A172 (cell line): ENCODE measurements at regions not wholly inside any gene's neighbourhood (a gene's known extent, or its start where the extent isn't known, plus 50 kb on each side); places are given as distances from the start of the nearest gene placed in this dataset.
"Not testable (repeated sequence)": the region's sequence is repeated elsewhere in the genome, so short reads cannot be mapped to it uniquely, and the experiment has no call there.

ENCODE experiments used
- DNase-seq: peaks from one replicate; pipeline ENCODE4 v3.0.0-alpha.2; 2015; ENCODE audit warnings: low spot score

GRCh38 chr3:104907507-104907906, 459.2 kb upstream of the ALCAM start:
- peak; percentile 81 for DNase-seq

- peak; percentile 23 for DNase-seq
Observed at GRCh38 chr3:104908761-104909160, 457.9 kb upstream of the ALCAM start.

GRCh38 chr3:104909198-104909597, 457.5 kb upstream of the ALCAM start:
- DNase-seq, result peak; percentile 49

GRCh38 chr3:104909721-104910120, 457.0 kb upstream of the ALCAM start:
- peak; percentile 41 for DNase-seq

- no peak for DNase-seq
Observed at GRCh38 chr3:104911376-104911775, 455.3 kb upstream of the ALCAM start.

- DNase-seq, result no peak
Observed at GRCh38 chr3:104916971-104917370, 449.7 kb upstream of the ALCAM start.

DNA sequence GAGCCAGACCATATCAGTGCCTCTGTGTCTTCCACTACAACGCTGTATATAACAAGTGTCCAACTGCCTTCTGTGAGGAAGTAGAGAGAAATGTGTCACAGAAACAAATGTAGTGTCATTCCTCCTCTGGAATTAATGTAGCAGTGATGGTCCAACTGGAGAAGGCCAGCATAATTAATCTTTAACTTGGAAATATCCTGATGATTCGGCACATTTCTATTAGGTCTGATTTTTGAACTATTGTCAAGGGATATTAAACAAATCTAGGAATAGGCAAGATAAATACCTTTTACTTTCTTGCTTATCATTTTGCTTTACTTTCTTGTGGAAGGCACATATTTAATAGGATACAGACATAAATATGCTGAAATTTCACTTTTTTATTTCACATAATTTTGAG, 446.2 kb upstream of the ALCAM start:
- no peak for DNase-seq

DNA sequence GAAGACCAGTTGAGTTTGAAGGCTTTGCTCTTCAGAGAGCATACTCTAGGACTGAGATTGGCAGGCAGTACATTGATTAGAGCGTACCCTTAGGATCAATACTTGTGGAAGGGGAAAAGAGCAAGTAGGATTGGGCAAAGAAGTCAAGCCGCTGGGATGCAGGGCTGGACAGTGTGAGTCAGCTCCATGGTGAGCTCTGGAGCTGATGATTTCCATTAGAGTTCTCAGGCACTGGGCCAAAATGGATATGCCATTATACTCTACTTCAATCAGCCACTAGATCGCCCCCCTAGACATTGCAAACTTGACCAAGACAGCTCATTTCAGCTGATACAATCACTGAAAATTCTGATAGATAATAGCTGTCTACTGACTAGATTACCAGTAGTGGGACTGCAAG, 432.7 kb upstream of the ALCAM start:
- no peak for DNase-seq

- DNase-seq, result no peak
Observed at GRCh38 chr3:104935613-104936012, 431.1 kb upstream of the ALCAM start.

GRCh38 chr3:104939196-104939595, 427.5 kb upstream of the ALCAM start:
- DNase-seq, result peak; percentile 12

GRCh38 chr3:104941785-104942184, 424.9 kb upstream of the ALCAM start:
- DNase-seq, result no peak

DNA sequence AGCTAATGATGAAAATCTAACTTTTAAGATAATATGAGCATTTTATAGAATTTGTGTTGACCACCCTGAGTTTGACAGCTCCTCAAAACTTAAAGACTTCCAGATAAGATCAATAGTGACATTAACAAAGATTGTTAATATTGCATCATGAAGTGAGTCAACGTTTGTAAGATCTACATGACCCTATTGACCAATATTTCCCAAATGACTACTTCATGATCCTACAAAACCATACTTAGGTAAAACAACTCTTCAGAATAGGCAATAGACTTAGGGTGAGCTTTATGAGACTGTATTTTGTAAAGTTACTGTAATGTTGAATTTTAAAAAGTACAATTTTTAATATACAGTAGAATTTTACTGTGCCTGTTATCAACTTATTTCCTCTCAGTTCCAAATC, 422.7 kb upstream of the ALCAM start:
- DNase-seq, result no peak

GRCh38 chr3:104947943-104948342, 418.8 kb upstream of the ALCAM start:
- no peak for DNase-seq

GRCh38 chr3:104949810-104950209, 416.9 kb upstream of the ALCAM start:
- not testable (repeated sequence) for DNase-seq

DNA sequence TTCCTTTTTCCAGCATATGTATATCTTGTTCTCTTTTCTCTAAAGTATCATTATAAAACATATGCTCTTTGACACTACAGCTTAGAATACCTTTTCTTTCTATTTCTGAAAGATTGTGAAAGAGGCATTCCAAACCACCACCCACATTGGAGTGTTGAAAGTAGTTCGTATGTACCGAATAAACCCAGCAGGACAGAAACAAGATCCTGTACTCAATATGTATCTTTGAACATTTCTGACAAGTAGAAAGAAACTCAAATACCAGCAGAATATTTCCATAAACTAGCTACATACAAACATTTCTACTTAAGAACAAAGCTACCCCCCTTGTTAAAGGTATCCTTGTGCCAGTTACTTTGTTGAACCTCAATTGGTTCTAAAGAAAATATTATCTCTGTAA, 415.3 kb upstream of the ALCAM start:
- DNase-seq, result no peak

- peak; percentile 73 for DNase-seq
Observed at GRCh38 chr3:104952146-104952972, 414.4 kb upstream of the ALCAM start.

GRCh38 chr3:104956620-104957345, 409.9 kb upstream of the ALCAM start:
- no peak for DNase-seq

DNA sequence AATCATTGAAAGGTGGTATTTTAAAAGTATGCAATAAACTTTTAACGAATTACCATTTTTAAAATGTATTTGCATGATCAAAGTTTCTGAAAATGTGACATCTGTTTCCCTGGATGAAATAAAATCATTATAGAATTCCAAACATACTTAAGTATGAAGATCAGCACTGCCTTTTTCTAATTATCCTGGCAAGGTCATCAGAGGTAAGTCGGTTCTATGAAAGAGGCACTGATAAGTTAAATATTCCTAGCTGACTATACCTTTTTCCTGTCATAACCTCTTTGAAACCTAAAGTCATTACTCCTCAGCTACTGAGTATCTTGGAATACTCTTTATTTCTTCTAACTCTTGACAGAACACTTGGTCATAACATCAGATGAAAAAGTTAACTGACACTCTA, 406.1 kb upstream of the ALCAM start:
- DNase-seq, result peak; percentile 15

DNA sequence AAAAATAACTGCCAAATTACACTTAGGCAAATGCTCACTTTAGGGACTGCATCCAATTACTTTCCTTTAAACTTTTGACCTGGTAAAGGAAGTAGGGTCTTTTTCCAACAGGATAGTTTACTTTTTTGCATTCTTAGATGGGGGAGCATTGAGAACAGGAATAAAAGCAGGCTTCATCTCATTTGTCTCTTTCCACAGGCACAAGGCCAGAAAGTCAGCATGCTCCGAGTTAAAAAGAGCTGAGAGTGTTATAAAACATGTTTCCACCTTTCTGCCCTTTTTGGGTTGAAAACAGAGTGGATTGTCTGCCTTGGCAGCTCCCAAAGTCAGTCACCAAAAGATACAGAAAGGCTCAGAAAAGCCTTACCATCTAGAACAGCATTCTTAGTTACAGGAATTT, 404.9 kb upstream of the ALCAM start:
- no peak for DNase-seq

DNA sequence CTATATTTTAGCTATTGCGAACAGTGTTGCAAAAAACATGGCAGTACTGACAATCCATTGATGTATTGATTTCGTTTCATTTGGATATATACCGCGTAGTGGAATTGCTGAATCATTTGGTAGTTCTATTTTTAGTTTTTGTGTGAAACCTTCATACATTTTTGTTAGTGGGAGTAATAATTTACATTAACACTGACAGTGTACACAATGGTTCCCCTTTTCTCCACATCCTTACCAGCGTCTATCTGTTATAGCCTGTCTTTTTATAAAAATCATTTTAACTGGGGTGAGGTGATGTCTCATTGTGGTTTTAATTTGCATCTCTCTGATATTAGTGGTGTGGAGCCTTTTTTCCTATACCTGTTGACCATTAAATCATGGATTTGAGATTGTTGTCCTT, 392.4 kb upstream of the ALCAM start:
- DNase-seq, result no peak

DNA sequence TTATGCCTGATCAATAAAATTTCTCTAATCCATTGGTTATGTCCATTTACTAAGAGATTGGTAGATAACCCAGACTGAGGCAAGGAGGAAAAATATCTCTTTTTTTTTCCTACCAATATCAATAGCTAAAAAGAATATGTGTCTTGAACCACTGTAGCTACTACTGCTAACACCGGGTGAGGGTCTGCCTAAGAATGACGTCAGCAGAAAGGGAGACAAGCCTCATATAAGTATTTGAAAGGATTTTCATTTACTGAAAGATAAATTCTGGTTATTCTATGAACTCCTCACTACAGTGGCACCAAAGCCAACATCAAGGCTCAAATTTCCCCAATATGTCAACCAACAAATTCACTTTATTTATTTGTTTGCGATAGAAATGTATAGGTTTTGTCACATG, 389.0 kb upstream of the ALCAM start:
- no peak for DNase-seq

DNA sequence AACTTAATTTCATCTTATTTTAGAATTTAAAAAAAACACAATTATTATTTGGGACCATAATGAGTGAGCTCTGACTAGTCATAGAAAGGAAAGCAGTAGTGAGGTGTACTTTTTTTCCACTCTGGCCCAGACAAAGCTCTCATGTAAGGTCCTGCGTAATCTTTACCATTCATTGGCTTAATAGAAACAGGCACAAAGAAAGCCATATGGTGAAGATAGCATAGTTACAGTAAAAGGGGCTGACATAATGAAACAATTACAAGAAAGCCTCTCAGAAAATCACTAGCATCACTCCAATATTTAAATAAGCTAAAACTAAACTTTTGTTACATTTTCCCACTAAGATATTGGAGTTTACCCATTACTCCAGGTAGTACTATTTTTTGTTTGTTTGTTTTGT, 384.6 kb upstream of the ALCAM start:
- DNase-seq, result no peak

GRCh38 chr3:104987859-104988258, 378.9 kb upstream of the ALCAM start:
- DNase-seq, result no peak
